Heart left ventricle (tissue), 13 donors: ENCODE measurements at regions not wholly inside any gene's neighbourhood (a gene's known extent, or its start where the extent isn't known, plus 50 kb on each side); places are given as distances from the start of the nearest gene placed in this dataset.

Experiments used
- CTCF ChIP-seq, 12 donors: fragments of 200-600 bp; sonication (generic) in 4 of 12; IDR thresholded peaks; one replicate each; pipeline versions ENCODE4 v1.5.0 to v1.8.0; 2018 to 2022; ENCODE audit warnings: antibody characterized with exemption in 12 of 12, mild to moderate bottlenecking in 5 of 12
- POLR2A ChIP-seq, 2 donors: fragments of 450-650 bp; IDR thresholded peaks; one replicate each; pipeline ENCODE4 v1.6.1; 2017; ENCODE audit warnings: antibody characterized with exemption in 2 of 2, mild to moderate bottlenecking in 2 of 2, moderate library complexity in 2 of 2
- donor health status: ischemic (EF 13 %, LVEDD 7.1; RV severe dilation, severe dysfunction).
- donor health status: DM: no; HTN: yes; CAD: no.
- donor health status: DM: no; HTN: no; CAD: no.
- donor health status: ischemic (EF 25% LVEDD 6.9; RV normal size, moderate dysfunction).
- donor health status: ischemic (EF 25% LVEDD 5.7; RV mildly dilated, moderate dysfunction).
- donor health status: ischemic (EF 35%, LVEDD 5.7; RV mildly dilated, moderate dysfunction).
- donor health status: nonischemic (EF 11% LVEDD 7.7; RV severe dilation, severe dysfunction).
- donor health status: DM: yes; HTN: yes; CAD: no.
- donor health status: PGD.
- donor health status: ischemic (EF 29% LVEDD 5.4; RV normal size, mild dysfunction).
- donor health status: nonischemic (EF 23%, LVEDD 6.1; RV moderate dilation, normal function).

DNA sequence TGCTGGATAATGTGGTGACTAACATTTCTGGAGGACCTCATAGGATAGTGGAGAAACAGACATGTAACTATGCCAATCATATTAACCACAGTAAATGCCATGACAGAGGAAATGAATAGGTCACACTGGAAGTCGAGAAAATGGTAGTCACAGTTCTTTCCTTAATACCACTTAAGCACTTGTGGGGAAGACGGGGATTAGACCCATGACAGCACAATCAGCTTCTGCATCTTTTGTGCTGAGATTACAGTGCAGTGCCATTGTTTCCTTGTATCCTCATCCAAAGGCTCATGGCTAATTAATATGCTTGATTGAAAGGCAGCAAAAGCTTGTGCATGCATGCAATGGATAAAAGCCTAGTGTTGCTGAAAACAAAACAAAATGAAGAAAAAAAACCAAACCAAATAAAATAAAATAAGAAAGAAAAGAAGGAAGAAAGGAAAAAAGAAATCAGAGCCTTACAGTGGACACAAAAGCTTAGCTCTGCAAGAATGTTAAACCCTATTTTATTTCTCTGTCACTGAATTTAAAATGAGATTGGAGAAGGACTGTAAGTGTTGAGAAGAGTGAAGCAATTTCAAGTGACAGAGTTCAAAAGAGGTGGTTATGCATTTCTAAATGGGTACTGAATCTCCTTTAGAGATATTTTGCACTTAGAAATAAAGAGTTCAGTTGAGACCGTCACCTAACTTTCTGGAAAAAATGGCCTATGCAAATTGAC, 1011.9 kb downstream of the CDH8 start:
- TF ChIP-seq CTCF (IDR thresholded peaks at IDR 0.05) (no peak), POLR2A (IDR thresholded peaks at IDR 0.05) (no peak)
